EL (cell line): ENCODE measurements at regions not wholly inside any gene's neighbourhood (a gene's known extent, or its start where the extent isn't known, plus 50 kb on each side); places are given as distances from the start of the nearest gene placed in this dataset.

Experiments used
- DNase-seq: peaks from one replicate; pipeline ENCODE4 v3.0.0-alpha.2; 2016

- peak; percentile 67 for DNase-seq
Measured at GRCh38 chr2:7825591-7826312, 856.1 kb upstream of the ID2 start.

- DNase-seq, result no peak
Measured at GRCh38 chr2:7826656-7827055, 855.2 kb upstream of the ID2 start.

- DNase-seq, result no peak
Measured at GRCh38 chr2:7829241-7829640, 852.6 kb upstream of the ID2 start.

- DNase-seq, result no peak
Measured at GRCh38 chr2:7830616-7831015, 851.2 kb upstream of the ID2 start.

DNA sequence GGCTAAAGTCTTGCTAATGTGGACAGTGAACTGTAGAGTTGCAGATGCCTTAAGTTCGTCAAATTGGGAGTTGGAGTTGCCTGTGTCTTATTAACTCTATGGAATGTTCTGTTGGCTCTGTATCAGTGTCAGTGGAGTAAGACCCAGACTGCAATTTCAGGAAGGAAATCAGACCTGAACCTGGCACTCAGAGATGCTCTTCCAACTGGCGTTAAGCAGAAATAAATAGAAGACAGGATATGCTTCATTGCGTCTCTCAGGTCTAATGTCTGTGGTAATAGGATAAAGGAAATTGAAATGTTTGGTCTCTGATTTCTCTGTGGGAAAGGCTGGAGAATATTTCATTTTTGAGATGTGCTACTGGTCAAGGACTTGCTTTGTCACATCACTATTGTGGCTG, 846.7 kb upstream of the ID2 start:
- no peak for DNase-seq

GRCh38 chr2:7835693-7836680, 845.9 kb upstream of the ID2 start:
- DNase-seq, result no peak

DNA sequence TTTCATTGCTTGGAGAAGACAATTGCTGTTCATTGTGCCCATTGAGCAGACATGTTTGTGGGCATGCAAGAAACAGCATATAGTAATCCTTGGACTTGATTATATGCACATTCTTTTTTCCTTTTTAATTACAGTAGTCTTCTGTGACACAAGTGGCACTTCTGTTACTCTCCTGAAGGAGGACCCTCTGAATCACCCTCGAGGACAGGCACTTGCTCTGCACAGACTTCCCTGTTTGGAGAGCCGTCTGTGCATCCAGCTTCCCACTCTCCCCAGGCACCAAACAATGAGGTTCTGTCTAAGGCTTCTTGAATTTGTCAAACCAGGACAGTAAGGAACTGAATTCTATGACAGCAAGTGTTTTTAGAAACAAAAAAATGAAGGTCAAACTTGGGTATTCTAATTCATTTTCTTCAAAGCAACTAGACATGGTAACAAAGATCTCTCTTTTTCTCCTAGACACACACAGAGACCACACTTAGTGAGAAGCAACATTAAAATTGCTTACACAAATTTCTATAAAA, 844.6 kb upstream of the ID2 start:
- no peak for DNase-seq

GRCh38 chr2:7838669-7839068, 843.2 kb upstream of the ID2 start:
- peak; percentile 11 for DNase-seq

- DNase-seq, result no peak
Measured at GRCh38 chr2:7840651-7841380, 841.0 kb upstream of the ID2 start.

GRCh38 chr2:7841751-7842150, 840.1 kb upstream of the ID2 start:
- peak; percentile 19 for DNase-seq

- DNase-seq, result no peak
Measured at GRCh38 chr2:7844414-7844965, 837.4 kb upstream of the ID2 start.

GRCh38 chr2:7845332-7845731, 836.5 kb upstream of the ID2 start:
- peak; percentile 79 for DNase-seq

DNA sequence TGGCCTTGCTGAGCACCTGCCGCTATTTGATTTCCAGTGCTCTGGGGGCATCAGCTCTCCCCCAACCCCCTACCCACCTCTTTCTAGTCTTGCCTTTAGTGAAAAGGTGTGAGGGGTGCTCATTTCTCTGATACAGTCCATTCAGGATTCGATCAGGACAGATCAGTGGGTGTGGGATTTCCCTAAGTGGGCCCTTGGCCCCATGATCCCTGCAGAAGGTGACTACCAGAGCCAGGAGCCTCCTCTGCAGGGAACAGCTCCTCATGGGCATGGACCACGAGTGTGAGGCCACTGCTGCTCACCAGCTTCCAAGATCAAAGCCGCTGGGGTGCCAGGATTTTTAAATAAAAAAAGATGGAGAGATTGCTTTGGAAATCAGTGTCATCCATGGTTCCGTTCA, 835.2 kb upstream of the ID2 start:
- no peak for DNase-seq

DNA sequence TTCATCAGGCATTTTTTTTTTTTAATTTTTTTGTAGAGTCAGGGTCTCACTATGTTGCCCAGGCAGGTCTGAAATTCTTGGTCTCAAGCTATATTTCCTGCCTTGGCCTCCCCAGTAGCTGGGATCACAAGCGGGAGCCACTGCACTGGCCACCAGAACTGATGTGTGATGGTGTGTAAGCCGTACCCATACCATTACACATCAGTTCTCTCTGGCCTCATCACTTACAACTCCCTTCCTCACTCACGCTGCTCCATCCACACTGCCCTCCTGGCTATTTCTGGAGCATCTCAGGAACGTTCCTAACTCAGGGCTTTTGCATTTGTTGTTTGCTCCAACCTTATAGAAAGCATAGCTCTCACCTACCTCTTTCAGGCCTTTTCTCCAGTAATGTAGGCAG, 834.5 kb upstream of the ID2 start:
- DNase-seq, result no peak

DNA sequence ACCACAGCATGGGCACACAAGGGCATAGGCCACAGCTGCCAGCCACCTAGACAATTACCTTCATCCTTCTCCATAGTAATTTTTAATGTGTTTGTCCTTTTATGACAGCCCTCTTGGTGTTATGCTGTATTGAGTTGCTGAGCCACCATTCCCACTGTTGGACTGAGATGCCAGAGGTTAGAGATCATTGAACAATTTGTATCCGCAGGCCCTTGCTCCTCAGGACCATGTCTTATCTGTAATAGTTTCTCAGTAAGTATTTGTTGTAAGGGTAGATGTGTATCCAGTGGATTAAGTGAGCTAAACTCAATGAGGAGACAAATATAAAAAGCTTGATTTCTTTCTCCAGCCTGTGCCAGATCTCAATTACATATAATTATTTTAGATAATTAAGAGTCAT, 832.8 kb upstream of the ID2 start:
- DNase-seq, result no peak

DNA sequence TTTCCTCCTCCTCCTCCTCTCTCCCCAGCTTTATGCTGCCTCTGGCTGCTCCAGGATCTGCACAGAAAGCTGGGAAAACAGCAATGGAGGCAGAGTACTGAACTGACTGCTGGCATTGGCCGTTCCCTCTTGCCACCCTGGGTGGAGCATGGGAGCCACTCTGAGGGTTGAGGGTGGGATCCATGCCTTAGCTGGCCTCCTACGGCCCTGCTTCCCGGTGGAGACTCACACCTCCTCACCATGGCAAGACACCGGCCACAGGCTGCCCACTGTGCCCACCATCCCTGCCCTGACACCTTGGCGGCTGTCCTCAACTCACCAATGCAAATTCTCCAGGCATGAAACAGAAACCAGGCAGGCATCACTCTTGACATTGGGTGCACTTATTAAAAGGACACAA, 832.3 kb upstream of the ID2 start:
- DNase-seq, result no peak

DNA sequence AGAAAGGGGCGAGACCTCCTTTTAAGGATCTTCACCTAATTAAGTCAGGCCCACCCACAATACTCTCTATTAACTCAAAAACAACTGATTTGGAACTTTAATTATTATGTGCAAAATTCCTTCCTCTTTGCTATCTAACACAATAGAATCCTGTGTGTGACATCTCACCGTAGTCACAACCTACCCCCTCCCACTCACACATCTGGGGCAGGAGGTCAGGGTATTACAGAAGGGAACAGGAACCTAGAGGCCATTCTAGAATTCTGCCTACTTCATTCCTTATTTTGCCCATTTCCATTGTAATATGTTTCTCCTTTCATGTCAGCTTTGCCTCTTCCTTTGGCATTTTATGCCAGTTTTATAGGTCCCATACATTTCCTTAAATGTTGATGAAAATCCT, 829.3 kb upstream of the ID2 start:
- no peak for DNase-seq

DNA sequence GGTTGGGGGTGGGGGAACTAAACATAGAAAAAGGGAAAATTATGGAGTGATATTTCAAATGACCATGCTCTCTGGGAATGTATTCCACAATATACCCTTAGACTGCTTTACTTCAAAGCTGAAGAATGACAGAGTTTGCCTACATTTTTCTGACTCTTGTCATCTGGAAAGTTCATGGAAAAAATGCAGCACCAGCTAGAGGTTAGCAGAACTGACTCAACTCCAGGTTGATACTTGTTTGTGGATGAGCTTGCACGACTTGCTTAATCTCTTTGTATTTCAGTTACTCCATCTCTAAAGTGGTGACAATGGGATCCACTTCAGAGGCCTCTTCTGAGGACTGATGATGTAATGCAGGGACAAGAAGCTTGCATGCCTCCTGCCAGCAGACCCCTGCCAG, 824.0 kb upstream of the ID2 start:
- peak; percentile 75 for DNase-seq

DNA sequence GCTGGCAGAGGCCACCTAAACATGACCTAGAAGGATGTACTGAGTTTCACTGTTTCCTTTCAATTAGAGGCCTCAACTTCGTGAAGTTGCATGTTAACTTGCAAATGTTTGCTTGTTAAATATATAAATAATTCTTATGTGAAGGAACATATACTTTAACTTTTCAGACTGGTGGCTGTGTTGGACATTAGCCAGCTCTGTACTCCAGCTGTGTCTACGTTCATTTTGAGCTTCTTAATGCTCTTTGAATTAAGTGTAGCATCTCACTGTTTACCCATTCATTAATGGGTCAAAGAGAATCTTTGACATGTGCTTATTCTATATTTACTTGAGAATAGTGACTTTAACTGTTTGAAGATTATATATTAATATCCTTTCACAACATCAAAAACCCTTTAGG, 823.2 kb upstream of the ID2 start:
- no peak for DNase-seq

DNA sequence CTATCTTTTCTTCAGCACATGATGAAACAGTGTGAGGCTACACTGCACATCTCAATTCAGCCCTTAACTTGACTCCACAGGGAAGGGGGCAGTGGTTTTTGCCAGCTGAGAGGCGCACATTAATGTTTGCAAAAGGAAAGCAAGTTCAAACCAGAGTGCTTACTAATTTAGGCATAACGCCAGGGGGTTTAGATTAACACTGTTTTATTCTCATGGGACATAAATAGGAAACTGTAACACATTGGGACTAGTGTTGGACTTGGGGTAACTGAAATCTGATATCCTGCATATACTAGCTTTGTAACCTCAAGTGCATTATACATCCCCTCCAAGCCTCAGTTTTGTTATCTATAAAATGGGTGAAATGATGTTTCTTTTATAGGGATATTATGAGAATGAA, 821.2 kb upstream of the ID2 start:
- DNase-seq, result no peak

DNA sequence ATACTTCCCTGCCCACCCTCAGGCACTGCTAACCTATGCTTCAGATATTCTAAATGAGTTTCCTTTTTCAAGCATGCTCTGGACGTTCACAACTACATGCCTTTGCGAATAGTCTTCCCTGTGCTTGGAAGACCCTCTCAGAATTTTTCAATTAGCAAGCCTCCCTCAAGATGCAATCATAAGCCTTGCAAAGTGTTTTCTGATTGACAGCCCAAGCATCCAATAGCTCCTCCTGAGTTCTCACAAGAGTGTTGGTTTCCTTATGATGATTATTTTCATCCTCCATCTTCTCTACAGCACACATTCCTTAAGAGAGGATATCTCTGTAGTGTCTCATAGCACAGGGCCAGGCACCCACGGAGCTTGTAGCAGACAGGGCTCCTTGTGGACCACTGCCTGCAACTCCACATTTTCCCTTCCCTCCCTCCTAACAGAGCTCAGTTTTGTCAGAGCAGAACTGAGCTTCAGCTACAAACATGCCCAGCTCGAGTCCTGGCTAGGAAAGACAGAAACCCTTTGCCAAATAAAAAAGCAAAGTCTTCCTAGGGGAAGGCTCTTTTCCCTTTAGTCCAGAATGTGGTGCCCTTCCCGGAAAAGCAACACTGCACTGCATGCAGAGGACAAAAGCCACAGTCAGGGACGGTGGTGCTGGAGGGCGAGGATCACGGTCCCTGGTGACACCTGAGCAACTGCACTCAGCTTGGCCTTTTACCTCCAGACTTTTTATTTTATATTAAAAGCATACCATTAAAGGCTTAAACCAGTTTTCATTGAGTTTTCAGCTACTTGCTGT, 819.8 kb upstream of the ID2 start:
- no peak for DNase-seq

DNA sequence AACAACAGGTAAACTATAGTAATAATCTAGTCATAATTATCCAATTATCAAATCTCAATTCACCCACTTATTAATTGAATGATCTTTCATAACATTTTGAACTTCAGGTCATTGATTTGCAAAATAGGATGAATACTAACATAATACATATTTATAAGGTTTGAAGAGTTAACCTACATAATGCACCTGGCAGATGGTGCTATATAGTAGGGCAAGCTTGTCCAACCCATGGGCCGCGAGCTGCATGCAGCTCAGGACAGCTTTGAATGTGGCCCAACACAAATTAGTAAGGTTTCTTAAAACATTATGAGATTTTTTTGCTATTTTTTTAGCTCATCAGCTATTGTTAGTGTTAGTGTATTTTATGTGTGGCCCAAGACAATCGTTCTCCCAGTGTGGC, 815.8 kb upstream of the ID2 start:
- DNase-seq, result no peak
